K562 (cell line): ENCODE measurements at regions not wholly inside any gene's neighbourhood (a gene's known extent, or its start where the extent isn't known, plus 50 kb on each side); places are given as distances from the start of the nearest gene placed in this dataset.

Experiments
- ATAC-seq: fragments of 200-7000 bp; cut with Tn5 transposase; 3 replicates; pipeline ENCODE4 v1.9.1; 2020; ENCODE audit warnings: moderate library complexity
- BruUV-seq: library from RNA; stranded (reverse); fragments of 400-500 nt; replicated peaks from 2 replicates; lab custom pipeline; 2021; lab: Mats Ljungman, UMichigan
- CTCF ChIA-PET: fragments of 300-600 bp; formaldehyde crosslinking; extraction: SDS; loops from one replicate; lab custom pipeline; 2021; ENCODE audit warnings: low intra/inter-chr PET ratio; lab: Yijun Ruan, JAX
- POLR2A ChIA-PET: fragments of 300-600, 350-650 bp; sonication (Branson Sonifier 250); formaldehyde crosslinking; extraction: SDS; loops from one replicate; lab custom pipeline; 2021; ENCODE audit warnings: antibody characterized with exemption, inconsistent platforms; lab: Yijun Ruan, JAX
- DNase-seq, 4 experiments: peaks; one replicate each; pipeline versions ENCODE4 v3.0.0 to v3.0.0-alpha.2; 2011 to 2018; ENCODE audit warnings: low spot score in 3 of 4, mixed read lengths in 3 of 4; ENCODE audit errors: extremely low read depth in 1 of 4
- FAIRE-seq: peaks from 2 replicates; lab custom pipeline; 2011; peaks lifted over from hg19 to GRCh38; lab: Jason Lieb, UNC
- H2AFZ ChIP-seq: 2 replicates; pipeline ENCODE4 v1.6.0; 2011; ENCODE audit warnings: low read depth, low read length, control low read depth, inconsistent platforms
- H3K27ac ChIP-seq: fragments of 200-600 bp; 3 replicates; pipeline ENCODE4 v1.8.0; 2011; ENCODE audit warnings: low read depth, mild to moderate bottlenecking, control low read depth, inconsistent platforms, low read length, moderate library complexity, mixed read lengths; ENCODE audit errors: extremely low read depth
- H3K27me3 ChIP-seq, 2 experiments: fragments of 300-600 bp in 1 of 2; 2 replicates in 1 of 2; 3 replicates in 1 of 2; pipeline versions ENCODE4 v1.6.0 to v1.8.0; 2011; ENCODE audit warnings: inconsistent platforms in 2 of 2, low read length in 2 of 2, mild to moderate bottlenecking in 1 of 2, mixed read lengths in 1 of 2, moderate library complexity in 1 of 2; ENCODE audit not compliant: control insufficient read depth in 2 of 2, insufficient read depth in 2 of 2
- H3K36me3 ChIP-seq: fragments of 300-600 bp; 3 replicates; pipeline ENCODE4 v1.8.0; 2011; ENCODE audit warnings: mild to moderate bottlenecking, low read length, inconsistent platforms; ENCODE audit not compliant: control insufficient read depth, insufficient read depth
- H3K4me1 ChIP-seq, 2 experiments: fragments of 200-600 bp in 1 of 2; replicated peaks in 1 of 2; 2 replicates in 1 of 2; 3 replicates in 1 of 2; pipeline versions ENCODE4 v1.5.1 to v1.8.0; 2011; ENCODE audit warnings: inconsistent platforms in 2 of 2, low read length in 2 of 2, mild to moderate bottlenecking in 1 of 2, mixed read lengths in 1 of 2, moderate library complexity in 1 of 2; ENCODE audit not compliant: control insufficient read depth in 2 of 2, insufficient read depth in 2 of 2
- H3K4me2 ChIP-seq: 2 replicates; pipeline ENCODE4 v1.6.1; 2011; ENCODE audit warnings: low read length, control low read depth, inconsistent platforms, mixed read lengths; ENCODE audit not compliant: insufficient read depth
- H3K4me3 ChIP-seq: fragments of 200-600 bp; sonication (generic), shearing (Covaris generic); 2 replicates; pipeline ENCODE4 v1.5.1; 2016; ENCODE audit warnings: control low read depth, inconsistent platforms
- H3K79me2 ChIP-seq: fragments of 200-600 bp; 3 replicates; pipeline ENCODE4 v1.8.0; 2011; ENCODE audit warnings: low read length, inconsistent platforms; ENCODE audit not compliant: control insufficient read depth, insufficient read depth
- H3K9ac ChIP-seq, 2 experiments: 2 replicates each; pipeline versions ENCODE4 v1.6.0 to v1.6.1; 2011; ENCODE audit warnings: low read depth in 2 of 2, low read length in 2 of 2, control low read depth in 1 of 2, inconsistent platforms in 1 of 2, mild to moderate bottlenecking in 1 of 2, mixed read lengths in 1 of 2; ENCODE audit not compliant: insufficient read depth in 1 of 2
- H3K9me1 ChIP-seq: one replicate; pipeline ENCODE4 v1.6.0; 2011; ENCODE audit warnings: inconsistent platforms, mild to moderate bottlenecking, low read length, moderate library complexity; ENCODE audit not compliant: control insufficient read depth, insufficient read depth
- H3K9me3 ChIP-seq: replicated peaks from 2 replicates; pipeline ENCODE4 v1.5.1; 2011; ENCODE audit warnings: low read depth, low read length, inconsistent platforms; ENCODE audit not compliant: control insufficient read depth, insufficient read depth
- H4K20me1 ChIP-seq: replicated peaks from 2 replicates; pipeline ENCODE4 v1.6.1; 2011; ENCODE audit warnings: low read length, inconsistent platforms, mixed read lengths; ENCODE audit not compliant: control insufficient read depth, insufficient read depth
- GATAD2B ChIP-seq: fragments of 450-650 bp; IDR thresholded peaks from 2 replicates; pipeline ENCODE4 v1.6.1; 2017; ENCODE audit warnings: mild to moderate bottlenecking, borderline replicate concordance
- GTF2E2 ChIP-seq: fragments of 200-800 bp; sonication (Bioruptor generic); IDR thresholded peaks from 2 replicates; pipeline ENCODE4 v1.6.1; 2016; ENCODE audit warnings: missing genetic modification characterization, missing compliant biosample characterization
- MAFG ChIP-seq: fragments of 450-650 bp; conservative IDR thresholded peaks from 2 replicates; pipeline ENCODE4 v1.6.1; 2016; ENCODE audit warnings: missing genetic modification characterization, missing compliant biosample characterization
- PHB2 ChIP-seq: fragments of 450-650 bp; IDR thresholded peaks from 2 replicates; pipeline ENCODE4 v1.6.1; 2017; ENCODE audit warnings: low read depth
- PHTF2 ChIP-seq: fragments of 250-450 bp; sonication (Bioruptor Pico); IDR thresholded peaks from 2 replicates; pipeline ENCODE4 v1.5.0; 2021; ENCODE audit warnings: mild to moderate bottlenecking
- SAFB ChIP-seq: fragments of 200-400 bp; formaldehyde crosslinking; IDR thresholded peaks from 2 replicates; pipeline ENCODE4 v1.6.1; 2017; ENCODE audit warnings: low read depth, low read length, borderline replicate concordance
- ZBTB11 ChIP-seq, 3 experiments: fragments of 200-800 bp in 1 of 3; fragments of 250-450 bp in 1 of 3; fragments of 450-650 bp in 1 of 3; sonication (Bioruptor Pico) in 1 of 3; sonication (Bioruptor generic) in 1 of 3; formaldehyde crosslinking in 1 of 3; IDR thresholded peaks; 2 replicates each; pipeline versions ENCODE4 v1.6.1 to v1.8.0; 2016 to 2022; ENCODE audit warnings: mild to moderate bottlenecking in 2 of 3, missing genetic modification characterization in 2 of 3, missing compliant biosample characterization in 1 of 3, moderate library complexity in 1 of 3
- ZNF347 ChIP-seq: fragments of 450-650 bp; formaldehyde crosslinking; IDR thresholded peaks from 2 replicates; pipeline ENCODE4 v1.4.0; 2020; ENCODE audit warnings: low read depth, mild to moderate bottlenecking, moderate library complexity
- ZNF655 ChIP-seq: fragments of 250-450 bp; sonication (Bioruptor Pico); IDR thresholded peaks from 2 replicates; pipeline ENCODE4 v1.5.0; 2021
- ZNF76 ChIP-seq: fragments of 250-450 bp; sonication (Bioruptor Pico); IDR thresholded peaks from 2 replicates; pipeline ENCODE4 v1.4.0; 2020; ENCODE audit warnings: mild to moderate bottlenecking, moderate library complexity, borderline replicate concordance
- WGBS: fragments of 100-300 bp; shearing (Covaris generic); methylation state at CpG from one replicate; pipeline ENCODE4 v1.1.6; 2016; ENCODE audit warnings: low coverage, mixed read lengths; ENCODE audit not compliant: insufficient coverage; ENCODE audit errors: missing lambda C conversion rate; 5-methylcytosine and 5-hydroxymethylcytosine counted together
- in situ Hi-C: fragments of 300-500 bp; cut with MboI; formaldehyde crosslinking; loops from 4 replicates; pipeline ENCODE4 v1.15.0; 2018; ENCODE audit warnings: inconsistent platforms, mixed read lengths
- intact Hi-C: fragments of 100-400 bp; cut with micrococcal nuclease; formaldehyde crosslinking; loops from 2 replicates; pipeline ENCODE4 v1.14.2; 2022
- TF ChIP-seq, protein P1 (sequence below): IDR thresholded peaks from 2 replicates; pipeline ENCODE4 v1.6.1; 2011; ENCODE audit not compliant: insufficient read length; ENCODE audit errors: extremely low read depth

DNA sequence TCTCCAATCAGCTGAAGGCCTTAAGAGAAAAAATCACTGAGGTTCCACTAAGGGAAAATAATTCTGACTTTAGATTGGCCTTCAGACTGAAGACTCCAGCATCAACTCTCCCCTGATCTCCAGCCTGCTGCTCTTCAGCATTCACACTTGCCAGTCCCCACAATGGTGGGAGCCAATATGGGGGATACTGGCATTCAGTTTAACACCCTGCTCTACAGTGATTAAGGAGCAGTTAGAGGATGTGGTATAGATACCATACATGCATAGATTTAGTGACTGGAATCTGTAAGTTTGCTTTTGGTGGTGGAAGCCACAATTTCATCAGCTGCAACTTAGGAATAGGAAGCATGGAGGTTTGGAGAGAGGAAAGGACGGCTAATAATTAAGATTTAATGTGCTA is 2017.7 kb upstream of the CDH6 start:
- Histone ChIP-seq H3K79me2 (no peaks in the 10 kb centered on the region), H3K4me1 (no peaks in the 10 kb centered on the region), H3K4me3 (no peak overlapping the region), H3K9ac (no peak overlapping the region), H3K27me3 (no peaks in the 10 kb centered on the region), H3K9me1 (no peaks in the 10 kb centered on the region), H3K27ac (no peak overlapping the region), H3K9me3 (no peaks in the 10 kb centered on the region; the same call in 1 of the 2 replicates), H4K20me1 (no peaks in the 10 kb centered on the region), H2AFZ (no peak overlapping the region), H3K36me3 (no peaks in the 10 kb centered on the region), H3K4me2 (no peak overlapping the region)
- FAIRE-seq (no peak), DNase-seq (no peak), ATAC-seq (no peak)
- TF ChIP-seq ZNF655 (CRISPR knock-in tag) (no peak), PHB2 (no peak), ZNF76 (CRISPR knock-in tag) (no peak), GTF2E2 (tag) (no peak)
- ChIA-PET CTCF (no interaction called here), POLR2A (interaction anchor here (0.6 kb wide), 1 partner anchor 647 kb away, joined by 3 read pairs; no protein-coding TSS in a partner anchor)
- in situ Hi-C loops = no loop called here
- 0% methylated on average over 1 of the region's 1 CpG for WGBS
- BruUV-seq = no TSS peak
- intact Hi-C loops = no loop called here

DNA sequence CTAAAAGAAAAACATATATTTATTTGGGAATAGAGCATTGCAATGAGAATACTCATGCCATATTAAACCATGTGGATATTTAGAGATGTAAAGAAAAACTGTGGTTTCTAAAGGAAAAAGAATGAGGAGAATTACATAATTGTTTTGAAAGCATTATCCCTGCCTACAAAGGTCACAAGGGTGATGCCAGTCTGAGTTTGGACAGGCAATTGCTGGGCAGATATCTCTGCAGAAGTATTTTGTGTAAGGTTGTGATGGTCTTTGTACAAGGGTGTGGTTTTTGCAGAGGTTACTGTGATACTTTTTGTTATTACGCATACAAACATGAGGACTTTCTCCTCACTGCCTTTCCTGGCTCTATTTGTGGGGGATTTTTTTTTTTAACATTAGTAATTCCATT is 2022.9 kb upstream of the CDH6 start:
- BruUV-seq = no TSS peak
- Histone ChIP-seq H3K27ac (no peak overlapping the region), H3K79me2 (no peaks in the 10 kb centered on the region), H3K9me3 (no peaks in the 10 kb centered on the region; the same call in 1 of the 2 replicates), H3K36me3 (no peaks in the 10 kb centered on the region), H3K9ac (no peak overlapping the region), H4K20me1 (no peaks in the 10 kb centered on the region), H2AFZ (no peak overlapping the region), H3K27me3 (no peaks in the 10 kb centered on the region), H3K4me3 (no peak overlapping the region), H3K9me1 (no peaks in the 10 kb centered on the region), H3K4me2 (no peak overlapping the region), H3K4me1 (no peaks in the 10 kb centered on the region)
- ATAC-seq (no peak), DNase-seq (no peak), FAIRE-seq (no peak)
- in situ Hi-C loops = no loop called here
- WGBS = 75% methylated on average over 1 of the region's 1 CpG
- POLR2A ChIA-PET = no interaction called here
- intact Hi-C loops = no loop called here
- CTCF ChIA-PET = no interaction called here
- TF ChIP-seq SAFB = no peak
- TF ChIP-seq GATAD2B = no peak
- no peak for TF ChIP-seq MAFG (tag)
- TF ChIP-seq ZBTB11 (CRISPR knock-in tag; IDR thresholded peaks at IDR 0.05) = no peak
- TF ChIP-seq, protein P1, sequence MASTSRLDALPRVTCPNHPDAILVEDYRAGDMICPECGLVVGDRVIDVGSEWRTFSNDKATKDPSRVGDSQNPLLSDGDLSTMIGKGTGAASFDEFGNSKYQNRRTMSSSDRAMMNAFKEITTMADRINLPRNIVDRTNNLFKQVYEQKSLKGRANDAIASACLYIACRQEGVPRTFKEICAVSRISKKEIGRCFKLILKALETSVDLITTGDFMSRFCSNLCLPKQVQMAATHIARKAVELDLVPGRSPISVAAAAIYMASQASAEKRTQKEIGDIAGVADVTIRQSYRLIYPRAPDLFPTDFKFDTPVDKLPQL = no peak
- no peak for TF ChIP-seq PHTF2
- no peak for TF ChIP-seq ZNF347 (CRISPR knock-in tag)
